ENCODE measurements at regions not wholly inside any gene's neighbourhood (a gene's known extent, or its start where the extent isn't known, plus 50 kb on each side); places are given as distances from the start of the nearest gene placed in this dataset.

GRCh38 chr18:25408293-25408692, 56.3 kb upstream of the ZNF521 start:
- H3K4me3 ChIP-seq (ENCODE audit: control insufficient read depth, low read depth, low read length), result no peak overlapping the region
- no peak for DNase-seq (ENCODE audit: low read depth)
- no peak for TF ChIP-seq CTCF (conservative IDR thresholded peaks at IDR 0.05; ENCODE audit: control insufficient read depth, insufficient read depth, low read depth, low read length)

Measured in fibroblast of mammary gland (primary cell).